ENCODE measurements at regions not wholly inside any gene's neighbourhood (a gene's known extent, or its start where the extent isn't known, plus 50 kb on each side); places are given as distances from the start of the nearest gene placed in this dataset.

DNA sequence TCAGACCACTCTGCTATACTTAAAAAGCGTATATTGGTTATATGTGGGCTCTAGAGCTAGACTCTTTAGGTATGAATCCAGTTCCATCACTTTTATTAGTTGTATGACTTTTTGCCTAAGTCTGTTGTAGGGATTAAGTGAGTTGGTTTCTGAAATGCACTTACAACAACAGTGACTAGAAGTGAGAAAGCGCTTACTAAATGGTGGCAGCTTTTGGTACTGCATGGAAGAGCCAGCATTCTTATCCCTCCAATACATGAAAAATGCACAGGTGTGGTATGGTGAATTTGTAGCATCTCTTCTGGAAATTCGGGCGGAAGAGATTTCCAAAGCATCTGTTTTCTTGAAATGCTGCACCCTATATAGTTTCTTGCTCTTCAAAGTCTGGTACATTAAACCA lies 117.1 kb downstream of the SPANXA1 start:
- no peak overlapping the region for H2AFZ ChIP-seq (ENCODE audit: low read length)
- no peak overlapping the region for H3K14ac ChIP-seq (ENCODE audit: low read length)
- no peak overlapping the region for H4K91ac ChIP-seq (ENCODE audit: low read depth, low read length, poor library complexity)
- no peak overlapping the region for H3K4ac ChIP-seq (ENCODE audit: low read length)
- no CpG with 5 or more reads among the region's 4 CpGs for WGBS, 2 donors (ENCODE audit: extremely low coverage in 2 of 2, insufficient read length in 2 of 2, insufficient replicate concordance in 1 of 2)
- no peaks in the 10 kb centered on the region for H3K4me1 ChIP-seq (ENCODE audit: control insufficient read depth in 2 of 2, insufficient read depth in 1 of 2, low read depth in 1 of 2, low read length in 2 of 2)
- no peak overlapping the region for H3K4me3 ChIP-seq (ENCODE audit: low read length in 2 of 2)
- no peak overlapping the region for H3K18ac ChIP-seq (ENCODE audit: low read length)
- no peaks in the 10 kb centered on the region for H3K36me3 ChIP-seq (replicated peaks in 1 of 2; ENCODE audit: control insufficient read depth in 2 of 2, insufficient read depth in 2 of 2, low read length in 2 of 2)
- H3K27me3 ChIP-seq (ENCODE audit: control insufficient read depth in 3 of 3, insufficient read depth in 3 of 3, low read depth in 1 of 3, low read length in 3 of 3) = no peaks in the 10 kb centered on the region
- H2AK5ac ChIP-seq (ENCODE audit: low read depth, low read length) = no peak overlapping the region
- no peak overlapping the region for H2BK15ac ChIP-seq (ENCODE audit: low read length)
- DNase-seq (ENCODE audit: low spot score) = no peak
- H2BK12ac ChIP-seq (ENCODE audit: low read length) = no peak overlapping the region
- H3K4me2 ChIP-seq (ENCODE audit: insufficient read depth, low read length, poor library complexity, severe bottlenecking) = no peak overlapping the region
- H4K8ac ChIP-seq (ENCODE audit: low read depth, low read length) = no peak overlapping the region
- no peaks in the 10 kb centered on the region for H3K79me1 ChIP-seq (ENCODE audit: low read depth, low read length)
- H2BK120ac ChIP-seq (ENCODE audit: low read depth, low read length) = no peak overlapping the region
- H3K9ac ChIP-seq (ENCODE audit: low read depth, low read length, poor library complexity) = no peak overlapping the region
- no peak overlapping the region for H3K27ac ChIP-seq (replicated peaks; ENCODE audit: low read length)
- no peak overlapping the region for H3K23ac ChIP-seq (ENCODE audit: low read depth, low read length, poor library complexity)
- no peaks in the 10 kb centered on the region for H3K9me3 ChIP-seq (replicated peaks in 1 of 2; ENCODE audit: control insufficient read depth in 2 of 2, insufficient read depth in 1 of 2, low read depth in 1 of 2, low read length in 2 of 2)
- H2BK5ac ChIP-seq (ENCODE audit: low read length) = no peak overlapping the region

- Histone ChIP-seq H3K27ac (replicated peaks; ENCODE audit: low read length) (no peak overlapping the region), H3K79me1 (ENCODE audit: low read depth, low read length) (no peaks in the 10 kb centered on the region), H3K4me2 (ENCODE audit: insufficient read depth, low read length, poor library complexity, severe bottlenecking) (no peak overlapping the region), H3K14ac (ENCODE audit: low read length) (no peak overlapping the region), H3K4ac (ENCODE audit: low read length) (no peak overlapping the region), H2BK5ac (ENCODE audit: low read length) (no peak overlapping the region), H2BK120ac (ENCODE audit: low read depth, low read length) (no peak overlapping the region), H3K4me1 (ENCODE audit: control insufficient read depth in 2 of 2, insufficient read depth in 1 of 2, low read depth in 1 of 2, low read length in 2 of 2) (no peaks in the 10 kb centered on the region), H3K4me3 (ENCODE audit: low read length in 2 of 2) (no peak overlapping the region), H4K8ac (ENCODE audit: low read depth, low read length) (no peak overlapping the region), H3K18ac (ENCODE audit: low read length) (no peak overlapping the region), H2BK12ac (ENCODE audit: low read length) (no peak overlapping the region), H2AFZ (ENCODE audit: low read length) (no peak overlapping the region), H2BK15ac (ENCODE audit: low read length) (no peak overlapping the region), H4K91ac (ENCODE audit: low read depth, low read length, poor library complexity) (no peak overlapping the region), H3K9me3 (replicated peaks in 1 of 2; ENCODE audit: control insufficient read depth in 2 of 2, insufficient read depth in 1 of 2, low read depth in 1 of 2, low read length in 2 of 2) (no peaks in the 10 kb centered on the region), H3K36me3 (replicated peaks in 1 of 2; ENCODE audit: control insufficient read depth in 2 of 2, insufficient read depth in 2 of 2, low read length in 2 of 2) (no peaks in the 10 kb centered on the region), H3K23ac (ENCODE audit: low read depth, low read length, poor library complexity) (no peak overlapping the region), H2AK5ac (ENCODE audit: low read depth, low read length) (no peak overlapping the region), H3K9ac (ENCODE audit: low read depth, low read length, poor library complexity) (no peak overlapping the region), H3K27me3 (ENCODE audit: control insufficient read depth in 3 of 3, insufficient read depth in 3 of 3, low read depth in 1 of 3, low read length in 3 of 3) (no peaks in the 10 kb centered on the region)
- no CpG with 5 or more reads among the region's 2 CpGs for WGBS, 2 donors (ENCODE audit: extremely low coverage in 2 of 2, insufficient read length in 2 of 2, insufficient replicate concordance in 1 of 2)
- no peak for DNase-seq (ENCODE audit: low spot score)
Measured at GRCh38 chrX:141455103-141455502, 129.4 kb downstream of the SPANXA1 start.

DNA sequence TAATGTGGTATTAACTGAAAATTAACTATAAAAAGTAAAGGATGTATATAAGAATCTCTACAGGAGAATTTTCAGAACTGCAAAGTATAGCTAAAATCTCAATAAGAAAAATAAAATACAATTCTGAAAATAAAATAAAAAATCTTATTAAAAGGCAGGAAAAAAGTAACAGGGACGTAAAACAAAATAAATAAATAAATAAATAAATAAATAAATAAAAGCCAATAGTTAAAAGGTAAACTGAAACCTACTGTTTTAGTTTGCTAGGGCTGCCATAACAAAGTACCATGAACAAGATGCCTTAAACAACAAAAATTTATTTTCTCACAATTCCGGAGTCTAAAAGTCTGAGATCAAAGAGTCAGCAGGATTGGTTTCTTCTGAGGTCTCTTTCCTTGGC lies 140.6 kb downstream of the SPANXA1 start:
- Histone ChIP-seq H2AFZ (ENCODE audit: low read length) (no peak overlapping the region), H2BK15ac (ENCODE audit: low read length) (no peak overlapping the region), H3K9ac (ENCODE audit: low read depth, low read length, poor library complexity) (no peak overlapping the region), H3K18ac (ENCODE audit: low read length) (no peak overlapping the region), H2BK12ac (ENCODE audit: low read length) (no peak overlapping the region), H4K8ac (ENCODE audit: low read depth, low read length) (no peak overlapping the region), H3K79me1 (ENCODE audit: low read depth, low read length) (no peaks in the 10 kb centered on the region), H3K14ac (ENCODE audit: low read length) (no peak overlapping the region), H3K4me1 (ENCODE audit: control insufficient read depth in 2 of 2, insufficient read depth in 1 of 2, low read depth in 1 of 2, low read length in 2 of 2) (no peaks in the 10 kb centered on the region), H4K91ac (ENCODE audit: low read depth, low read length, poor library complexity) (no peak overlapping the region), H2BK120ac (ENCODE audit: low read depth, low read length) (no peak overlapping the region), H3K27me3 (ENCODE audit: control insufficient read depth in 3 of 3, insufficient read depth in 3 of 3, low read depth in 1 of 3, low read length in 3 of 3) (no peaks in the 10 kb centered on the region), H3K36me3 (replicated peaks in 1 of 2; ENCODE audit: control insufficient read depth in 2 of 2, insufficient read depth in 2 of 2, low read length in 2 of 2) (no peaks in the 10 kb centered on the region), H3K23ac (ENCODE audit: low read depth, low read length, poor library complexity) (no peak overlapping the region), H3K4me3 (ENCODE audit: low read length in 2 of 2) (no peak overlapping the region), H2AK5ac (ENCODE audit: low read depth, low read length) (no peak overlapping the region), H3K4me2 (ENCODE audit: insufficient read depth, low read length, poor library complexity, severe bottlenecking) (no peak overlapping the region), H3K4ac (ENCODE audit: low read length) (no peak overlapping the region), H2BK5ac (ENCODE audit: low read length) (no peak overlapping the region), H3K27ac (replicated peaks; ENCODE audit: low read length) (no peak overlapping the region), H3K9me3 (replicated peaks in 1 of 2; ENCODE audit: control insufficient read depth in 2 of 2, insufficient read depth in 1 of 2, low read depth in 1 of 2, low read length in 2 of 2) (no peaks in the 10 kb centered on the region)
- DNase-seq (ENCODE audit: low spot score) = no peak
- WGBS, 2 donors (ENCODE audit: extremely low coverage in 2 of 2, insufficient read length in 2 of 2, insufficient replicate concordance in 1 of 2) = no CpG with 5 or more reads among the region's 2 CpGs

DNA sequence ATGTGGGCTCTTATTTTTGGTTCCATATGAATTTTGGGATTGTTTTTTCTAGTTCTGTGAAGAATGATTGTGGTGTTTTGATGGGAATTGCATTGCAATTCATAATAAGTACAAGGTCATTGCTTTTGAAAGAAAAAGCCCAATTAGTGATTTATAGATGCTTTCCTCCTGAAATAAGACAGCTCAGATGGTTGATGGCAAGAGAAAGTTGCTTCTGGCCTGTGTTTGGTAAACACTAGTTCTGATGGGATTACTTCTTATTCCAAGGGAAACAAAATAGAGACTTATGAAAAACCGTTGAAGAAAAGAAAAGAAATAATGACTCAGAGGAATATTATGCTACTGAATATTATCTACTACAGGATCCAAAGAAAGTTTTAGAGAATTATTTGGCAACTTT lies 144.9 kb downstream of the SPANXA1 start:
- Histone ChIP-seq H3K4ac (ENCODE audit: low read length) (no peak overlapping the region), H3K79me1 (ENCODE audit: low read depth, low read length) (no peaks in the 10 kb centered on the region)
- WGBS, 2 donors (ENCODE audit: extremely low coverage in 2 of 2, insufficient read length in 2 of 2, insufficient replicate concordance in 1 of 2) = no CpG with 5 or more reads among the region's 1 CpG

More for the DNA sequence above, 144.9 kb downstream of the SPANXA1 start:
- Histone ChIP-seq H4K91ac (ENCODE audit: low read depth, low read length, poor library complexity) (no peak overlapping the region), H4K8ac (ENCODE audit: low read depth, low read length) (no peak overlapping the region), H2BK5ac (ENCODE audit: low read length) (no peak overlapping the region), H3K23ac (ENCODE audit: low read depth, low read length, poor library complexity) (no peak overlapping the region), H2BK12ac (ENCODE audit: low read length) (no peak overlapping the region), H3K4me1 (ENCODE audit: control insufficient read depth in 2 of 2, insufficient read depth in 1 of 2, low read depth in 1 of 2, low read length in 2 of 2) (no peaks in the 10 kb centered on the region), H3K18ac (ENCODE audit: low read length) (no peak overlapping the region), H3K9ac (ENCODE audit: low read depth, low read length, poor library complexity) (no peak overlapping the region), H3K14ac (ENCODE audit: low read length) (no peak overlapping the region), H2AK5ac (ENCODE audit: low read depth, low read length) (no peak overlapping the region), H3K4me3 (ENCODE audit: low read length in 2 of 2) (no peak overlapping the region), H2AFZ (ENCODE audit: low read length) (no peak overlapping the region), H3K27ac (replicated peaks; ENCODE audit: low read length) (no peak overlapping the region), H3K27me3 (ENCODE audit: control insufficient read depth in 3 of 3, insufficient read depth in 3 of 3, low read depth in 1 of 3, low read length in 3 of 3) (no peaks in the 10 kb centered on the region), H2BK15ac (ENCODE audit: low read length) (no peak overlapping the region), H3K4me2 (ENCODE audit: insufficient read depth, low read length, poor library complexity, severe bottlenecking) (no peak overlapping the region), H3K9me3 (replicated peaks in 1 of 2; ENCODE audit: control insufficient read depth in 2 of 2, insufficient read depth in 1 of 2, low read depth in 1 of 2, low read length in 2 of 2) (no peaks in the 10 kb centered on the region), H2BK120ac (ENCODE audit: low read depth, low read length) (no peak overlapping the region), H3K36me3 (replicated peaks in 1 of 2; ENCODE audit: control insufficient read depth in 2 of 2, insufficient read depth in 2 of 2, low read length in 2 of 2) (no peaks in the 10 kb centered on the region)
- DNase-seq (ENCODE audit: low spot score) = no peak
